Activated naive CD4-positive, alpha-beta T cell treated with anti-CD3 and anti-CD28 coated beads, Interleukin-2, amount 50 U/mL, for 72 hours (primary cell): ENCODE measurements at regions not wholly inside any gene's neighbourhood (a gene's known extent, or its start where the extent isn't known, plus 50 kb on each side); places are given as distances from the start of the nearest gene placed in this dataset.

Experiments
- ATAC-seq, 2 donors: fragments of 150-1000 bp; cut with Tn5 transposase; 2 replicates each; pipeline ENCODE4 v1.10.0; 2021; ENCODE audit warnings: mild to moderate bottlenecking in 2 of 2, moderate library complexity in 2 of 2
- DNase-seq, 2 donors: peaks; one replicate each; pipeline ENCODE4 v3.0.0; 2021 to 2022; ENCODE audit warnings: low spot score in 2 of 2
- H3K27ac Mint-ChIP-seq, 2 donors: one replicate each; pipeline ENCODE4 v1.8.0; 2022; ENCODE audit warnings: mild to moderate bottlenecking in 2 of 2, mixed read lengths in 2 of 2
- H3K36me3 Mint-ChIP-seq, 2 donors: one replicate each; pipeline ENCODE4 v1.8.0; 2022; ENCODE audit warnings: mixed read lengths in 2 of 2
- H3K9me3 Mint-ChIP-seq, 2 donors: one replicate each; pipeline ENCODE4 v1.8.0; 2022; ENCODE audit warnings: mixed read lengths in 2 of 2

GRCh38 chrX:58051346-58051745 lies 141.1 kb upstream of the ZXDA start:
- H3K27ac Mint-ChIP-seq: no peak overlapping the region

GRCh38 chrX:58044130-58044529 lies 133.9 kb upstream of the ZXDA start:
- H3K36me3 Mint-ChIP-seq: peaks cover 5 to 11% of the 10 kb centered on the region in 2 donors

More at GRCh38 chrX:58051346-58051745, 141.1 kb upstream of the ZXDA start:
- DNase-seq (no peak), ATAC-seq (no peak)
- peaks cover 5 to 7% of the 10 kb centered on the region in 2 donors for H3K36me3 Mint-ChIP-seq
- H3K9me3 Mint-ChIP-seq: peaks cover 5 to 7% of the 10 kb centered on the region in 2 donors

GRCh38 chrX:58025979-58026378 lies 115.7 kb upstream of the ZXDA start:
- no peak overlapping the region for H3K27ac Mint-ChIP-seq
- no peaks in the 10 kb centered on the region for H3K36me3 Mint-ChIP-seq
- no peaks in the 10 kb centered on the region for H3K9me3 Mint-ChIP-seq
- DNase-seq (peak in 1 of 2 donors; percentile 3), ATAC-seq (no peak)

More at GRCh38 chrX:58044130-58044529, 133.9 kb upstream of the ZXDA start:
- H3K27ac Mint-ChIP-seq: no peak overlapping the region
- ATAC-seq (no peak), DNase-seq (no peak)
- H3K9me3 Mint-ChIP-seq: peaks cover 9 to 12% of the 10 kb centered on the region in 2 donors

- DNase-seq (no peak), ATAC-seq (no peak)
- H3K36me3 Mint-ChIP-seq: peaks cover 0 to 9% of the 10 kb centered on the region in 2 donors
- no peak overlapping the region for H3K27ac Mint-ChIP-seq
- H3K9me3 Mint-ChIP-seq: peaks cover 0 to 13% of the 10 kb centered on the region in 2 donors
These were observed 75.7 kb upstream of the ZXDA start for GRCh38 chrX:57985951-57986350.

GRCh38 chrX:57984620-57985019 lies 74.4 kb upstream of the ZXDA start:
- ATAC-seq (no peak), DNase-seq (no peak)
- Mint-ChIP-seq H3K27ac (no peak overlapping the region), H3K9me3 (peaks cover 0 to 13% of the 10 kb centered on the region in 2 donors), H3K36me3 (peaks cover 0 to 9% of the 10 kb centered on the region in 2 donors)

- no peaks in the 10 kb centered on the region for H3K36me3 Mint-ChIP-seq
- DNase-seq: no peak
- H3K27ac Mint-ChIP-seq: no peak overlapping the region
- H3K9me3 Mint-ChIP-seq: no peaks in the 10 kb centered on the region
- ATAC-seq: no peak
These were observed 67.7 kb upstream of the ZXDA start for GRCh38 chrX:57977992-57978391.

- no peak overlapping the region for H3K27ac Mint-ChIP-seq
- H3K36me3 Mint-ChIP-seq: no peaks in the 10 kb centered on the region
- H3K9me3 Mint-ChIP-seq: peaks cover 0 to 6% of the 10 kb centered on the region in 2 donors
- DNase-seq (no peak), ATAC-seq (no peak)
These were observed 54.7 kb upstream of the ZXDA start for GRCh38 chrX:57964975-57965374.
